Osteoblast (primary cell): ENCODE measurements at regions not wholly inside any gene's neighbourhood (a gene's known extent, or its start where the extent isn't known, plus 50 kb on each side); places are given as distances from the start of the nearest gene placed in this dataset.

Experiments used
- DNase-seq: peaks from one replicate; pipeline ENCODE4 v3.0.0; 2011; ENCODE audit warnings: low spot score, mixed read lengths; ENCODE audit not compliant: insufficient read length; ENCODE audit errors: missing footprints
- H2AFZ ChIP-seq: 2 replicates; pipeline ENCODE4 v1.6.0; 2011; ENCODE audit warnings: mild to moderate bottlenecking, low read length
- H3K27ac ChIP-seq: 2 replicates; pipeline ENCODE4 v1.5.1; 2011; ENCODE audit warnings: mild to moderate bottlenecking, low read depth, low read length, moderate library complexity
- H3K27me3 ChIP-seq: 2 replicates; pipeline ENCODE4 v1.6.0; 2012; ENCODE audit warnings: mild to moderate bottlenecking, control low read depth, inconsistent platforms, low read length, moderate library complexity; ENCODE audit not compliant: insufficient read depth
- H3K36me3 ChIP-seq: 2 replicates; pipeline ENCODE4 v1.5.1; 2011; ENCODE audit warnings: mild to moderate bottlenecking, low read length, control low read depth, moderate library complexity; ENCODE audit not compliant: insufficient read depth
- H3K4me1 ChIP-seq: 2 replicates; pipeline ENCODE4 v1.5.1; 2011; ENCODE audit warnings: mild to moderate bottlenecking, low read length, control low read depth, moderate library complexity; ENCODE audit not compliant: insufficient read depth
- H3K4me2 ChIP-seq: 2 replicates; pipeline ENCODE4 v1.6.0; 2011; ENCODE audit warnings: mild to moderate bottlenecking, low read length; ENCODE audit not compliant: insufficient read depth
- H3K4me3 ChIP-seq: fragments of 200-600 bp; sonication (generic); 3 replicates; pipeline ENCODE4 v1.5.1; 2012; ENCODE audit warnings: mild to moderate bottlenecking, low read length, inconsistent platforms; ENCODE audit not compliant: insufficient read depth
- H3K79me2 ChIP-seq: 2 replicates; pipeline ENCODE4 v1.6.0; 2012; ENCODE audit warnings: mild to moderate bottlenecking, low read length, control low read depth, inconsistent platforms; ENCODE audit not compliant: insufficient read depth
- H3K9me3 ChIP-seq: 2 replicates; pipeline ENCODE4 v1.5.1; 2011; ENCODE audit warnings: low read depth, low read length, control low read depth
- H4K20me1 ChIP-seq: 2 replicates; pipeline ENCODE4 v1.6.0; 2012; ENCODE audit warnings: mild to moderate bottlenecking, low read length, control low read depth; ENCODE audit not compliant: insufficient read depth
- TF ChIP-seq, protein P1 (sequence below): IDR thresholded peaks from 2 replicates; pipeline ENCODE4 v1.5.1; 2011; ENCODE audit warnings: mild to moderate bottlenecking, low read depth, low read length, moderate library complexity; ENCODE audit errors: extremely low read depth

GRCh38 chrX:23504540-23504884, 162.8 kb upstream of the PRDX4 start:
- DNase-seq, result no peak
- no peaks in the 10 kb centered on the region for H3K36me3 ChIP-seq
- H3K27me3 ChIP-seq, result no peaks in the 10 kb centered on the region
- H4K20me1 ChIP-seq, result no peaks in the 10 kb centered on the region
- no peaks in the 10 kb centered on the region for H3K79me2 ChIP-seq
- no peak overlapping the region for H2AFZ ChIP-seq
- peaks cover 2% of the 10 kb centered on the region for H3K4me1 ChIP-seq
- H3K4me3 ChIP-seq, result no peak overlapping the region
- H3K27ac ChIP-seq, result no peak overlapping the region
- no peaks in the 10 kb centered on the region for H3K9me3 ChIP-seq
- H3K4me2 ChIP-seq, result no peak overlapping the region
- TF ChIP-seq, protein P1, sequence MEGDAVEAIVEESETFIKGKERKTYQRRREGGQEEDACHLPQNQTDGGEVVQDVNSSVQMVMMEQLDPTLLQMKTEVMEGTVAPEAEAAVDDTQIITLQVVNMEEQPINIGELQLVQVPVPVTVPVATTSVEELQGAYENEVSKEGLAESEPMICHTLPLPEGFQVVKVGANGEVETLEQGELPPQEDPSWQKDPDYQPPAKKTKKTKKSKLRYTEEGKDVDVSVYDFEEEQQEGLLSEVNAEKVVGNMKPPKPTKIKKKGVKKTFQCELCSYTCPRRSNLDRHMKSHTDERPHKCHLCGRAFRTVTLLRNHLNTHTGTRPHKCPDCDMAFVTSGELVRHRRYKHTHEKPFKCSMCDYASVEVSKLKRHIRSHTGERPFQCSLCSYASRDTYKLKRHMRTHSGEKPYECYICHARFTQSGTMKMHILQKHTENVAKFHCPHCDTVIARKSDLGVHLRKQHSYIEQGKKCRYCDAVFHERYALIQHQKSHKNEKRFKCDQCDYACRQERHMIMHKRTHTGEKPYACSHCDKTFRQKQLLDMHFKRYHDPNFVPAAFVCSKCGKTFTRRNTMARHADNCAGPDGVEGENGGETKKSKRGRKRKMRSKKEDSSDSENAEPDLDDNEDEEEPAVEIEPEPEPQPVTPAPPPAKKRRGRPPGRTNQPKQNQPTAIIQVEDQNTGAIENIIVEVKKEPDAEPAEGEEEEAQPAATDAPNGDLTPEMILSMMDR, result no peak

GRCh38 chrX:23504895-23505294, 162.4 kb upstream of the PRDX4 start:
- Histone ChIP-seq H3K79me2 (no peaks in the 10 kb centered on the region), H3K36me3 (no peaks in the 10 kb centered on the region), H4K20me1 (no peaks in the 10 kb centered on the region), H3K27me3 (no peaks in the 10 kb centered on the region), H2AFZ (no peak overlapping the region), H3K4me2 (no peak overlapping the region), H3K4me3 (no peak overlapping the region), H3K4me1 (peaks cover 2% of the 10 kb centered on the region), H3K9me3 (no peaks in the 10 kb centered on the region), H3K27ac (no peak overlapping the region)
- TF ChIP-seq, protein P1, result no peak
- no peak for DNase-seq

DNA sequence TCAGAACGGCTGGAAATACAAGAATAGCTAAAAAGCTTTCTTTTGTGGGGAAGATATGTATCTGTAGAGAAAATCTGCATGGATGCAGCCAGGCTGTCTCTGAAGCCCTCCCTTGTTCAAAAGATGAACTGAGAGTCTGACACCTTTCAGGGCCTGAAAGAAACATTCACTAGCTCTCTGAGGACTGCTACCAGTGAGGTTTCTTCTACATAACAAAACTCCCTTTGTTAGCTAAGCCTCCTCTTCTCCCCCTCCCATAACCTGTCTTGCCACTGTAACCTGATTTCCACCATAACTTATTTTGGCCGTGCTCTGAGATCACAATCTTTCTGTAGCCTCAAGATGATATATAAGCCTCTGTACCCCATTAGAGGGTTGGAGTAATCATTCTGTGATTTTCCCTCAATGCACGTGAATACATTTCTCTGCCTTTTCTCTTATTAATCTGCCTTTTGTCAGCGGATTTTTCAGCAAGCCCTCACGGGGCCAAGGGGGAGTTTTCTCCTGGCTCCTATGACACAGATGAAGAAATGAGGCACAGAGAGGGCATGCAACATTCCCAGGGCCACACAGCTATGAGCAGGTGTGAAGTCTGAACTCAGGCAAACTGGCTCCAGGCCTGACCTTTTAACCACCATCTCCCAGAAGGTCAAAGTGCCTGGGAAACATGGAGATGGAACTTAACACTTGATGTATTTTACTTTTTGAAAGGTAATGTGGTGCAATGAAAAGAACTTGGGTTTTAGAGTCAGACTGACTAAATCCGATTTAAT, 161.6 kb upstream of the PRDX4 start:
- Histone ChIP-seq H3K36me3 (no peaks in the 10 kb centered on the region), H3K9me3 (no peaks in the 10 kb centered on the region), H3K4me3 (no peak overlapping the region), H3K4me2 (no peak overlapping the region), H3K27ac (no peak overlapping the region), H3K27me3 (no peaks in the 10 kb centered on the region), H4K20me1 (no peaks in the 10 kb centered on the region), H3K79me2 (no peaks in the 10 kb centered on the region), H2AFZ (no peak overlapping the region), H3K4me1 (peaks cover 2% of the 10 kb centered on the region)
- DNase-seq, result no peak
- TF ChIP-seq, protein P1, result no peak

- no peaks in the 10 kb centered on the region for H3K27me3 ChIP-seq
- no peak overlapping the region for H3K4me2 ChIP-seq
- H3K79me2 ChIP-seq, result no peaks in the 10 kb centered on the region
- H2AFZ ChIP-seq, result no peak overlapping the region
- DNase-seq, result no peak
- H3K9me3 ChIP-seq, result no peaks in the 10 kb centered on the region
- H4K20me1 ChIP-seq, result no peaks in the 10 kb centered on the region
- H3K36me3 ChIP-seq, result no peaks in the 10 kb centered on the region
- H3K4me3 ChIP-seq, result no peak overlapping the region
- no peaks in the 10 kb centered on the region for H3K4me1 ChIP-seq
- TF ChIP-seq, protein P1, result no peak
- H3K27ac ChIP-seq, result no peak overlapping the region
These were observed 158.0 kb upstream of the PRDX4 start for GRCh38 chrX:23509256-23509655.
